T-cell (primary cell): ENCODE measurements at regions not wholly inside any gene's neighbourhood (a gene's known extent, or its start where the extent isn't known, plus 50 kb on each side); places are given as distances from the start of the nearest gene placed in this dataset.
"Not testable (repeated sequence)": the region's sequence is repeated elsewhere in the genome, so short reads cannot be mapped to it uniquely, and the experiment has no call there.

Source experiments
- ATAC-seq, 4 experiments: fragments of 200-7000 bp in 3 of 4; fragments of 150-1000 bp in 1 of 4; cut with Tn5 transposase; replicated peaks in 1 of 4; 1 replicate in 3 of 4; 2 replicates in 1 of 4; pipeline ENCODE4 v1.10.0; 2021; ENCODE audit warnings: moderate library complexity in 3 of 4, mild to moderate bottlenecking in 2 of 4, moderate number of reproducible peaks in 1 of 4
- CTCF ChIA-PET, 2 donors: fragments of 300-600 bp; sonication (Branson Sonifier 250); formaldehyde crosslinking; loops; one replicate each; lab custom pipeline; 2022; ENCODE audit warnings: antibody characterized with exemption in 2 of 2; lab: Charles Lee
- POLR2A ChIA-PET, 2 donors: fragments of 300-600 bp; sonication (Branson Sonifier 250); formaldehyde crosslinking; loops; one replicate each; lab custom pipeline; 2022; ENCODE audit warnings: antibody characterized with exemption in 2 of 2; lab: Charles Lee
- DNase-seq, 35 experiments: peaks; one replicate each; pipeline versions ENCODE4 v3.0.0 to v3.0.0-alpha.2; 2013 to 2023
- H3K27ac ChIP-seq: one replicate; pipeline ENCODE4 v1.5.1; 2013; ENCODE audit warnings: low read length
- H3K27me3 ChIP-seq, 2 experiments: replicated peaks in 1 of 2; 1 replicate in 1 of 2; 2 replicates in 1 of 2; pipeline versions ENCODE4 v1.6.1 to v1.7.0; 2013; ENCODE audit warnings: low read length in 1 of 2, mixed read lengths in 1 of 2; ENCODE audit not compliant: control insufficient read depth in 2 of 2, insufficient read depth in 2 of 2; ENCODE audit errors: extremely low read depth in 1 of 2
- H3K36me3 ChIP-seq, 2 donors: 1 replicate in 1 of 2; 2 replicates in 1 of 2; pipeline versions ENCODE4 v1.6.1 to v1.7.0; 2013; ENCODE audit warnings: low read length in 1 of 2; ENCODE audit not compliant: control insufficient read depth in 2 of 2, insufficient read depth in 1 of 2; ENCODE audit errors: extremely low read depth in 1 of 2
- H3K4me1 ChIP-seq, 2 experiments: 1 replicate in 1 of 2; 2 replicates in 1 of 2; pipeline versions ENCODE4 v1.6.1 to v1.7.0; 2013; ENCODE audit warnings: low read length in 2 of 2, mixed read lengths in 1 of 2; ENCODE audit not compliant: insufficient read depth in 2 of 2, control insufficient read depth in 1 of 2; ENCODE audit errors: extremely low read depth in 1 of 2
- H3K4me3 ChIP-seq, 2 donors: 1 replicate in 1 of 2; 2 replicates in 1 of 2; pipeline versions ENCODE4 v1.5.1 to v1.7.0; 2013; ENCODE audit warnings: mild to moderate bottlenecking in 2 of 2, low read length in 1 of 2, moderate library complexity in 1 of 2; ENCODE audit not compliant: control insufficient read depth in 1 of 2; ENCODE audit errors: extremely low read depth in 1 of 2
- H3K9me3 ChIP-seq: 2 replicates; pipeline ENCODE4 v1.7.0; 2013
- H3K27ac Mint-ChIP-seq, 2 donors: one replicate each; pipeline ENCODE4 v1.8.0; 2020 to 2021; ENCODE audit warnings: mild to moderate bottlenecking in 2 of 2, mixed read lengths in 2 of 2
- H3K27me3 Mint-ChIP-seq, 2 donors: one replicate each; pipeline ENCODE4 v1.8.0; 2021 to 2022; ENCODE audit warnings: mixed read lengths in 2 of 2
- H3K36me3 Mint-ChIP-seq: one replicate; pipeline ENCODE4 v1.8.0; 2021; ENCODE audit warnings: mixed read lengths
- H3K4me1 Mint-ChIP-seq, 3 donors: one replicate each; pipeline ENCODE4 v1.8.0; 2020 to 2022; ENCODE audit warnings: mixed read lengths in 3 of 3, mild to moderate bottlenecking in 1 of 3
- H3K4me3 Mint-ChIP-seq, 3 donors: one replicate each; pipeline ENCODE4 v1.8.0; 2020 to 2022; ENCODE audit warnings: mild to moderate bottlenecking in 3 of 3, mixed read lengths in 3 of 3, moderate library complexity in 3 of 3
- H3K9me3 Mint-ChIP-seq, 3 donors: one replicate each; pipeline ENCODE4 v1.8.0; 2020 to 2022; ENCODE audit warnings: mixed read lengths in 3 of 3
- WGBS: methylation state at CpG from one replicate; pipeline ENCODE4 v1.1.5; 2013; ENCODE audit warnings: missing lambda C conversion rate; ENCODE audit not compliant: insufficient coverage; 5-methylcytosine and 5-hydroxymethylcytosine counted together

DNA sequence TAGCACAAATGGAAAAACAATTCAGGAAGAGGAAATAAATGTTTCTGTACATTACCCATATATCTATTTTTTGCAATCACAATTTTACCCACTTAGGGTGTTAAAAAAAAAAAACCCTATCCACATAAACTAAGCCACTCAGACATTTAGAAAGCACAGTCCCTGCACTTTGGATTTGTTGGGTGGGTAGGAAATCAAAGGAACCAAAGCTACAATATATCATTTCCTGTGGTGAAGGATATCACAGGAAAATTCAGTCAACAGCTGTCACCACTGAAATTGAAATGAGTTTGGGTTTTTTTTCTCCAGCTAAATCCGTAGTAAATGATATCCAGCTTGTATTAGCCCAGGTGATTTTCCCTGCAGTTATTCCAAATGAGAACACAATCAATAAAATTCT is 2392.4 kb downstream of the EPHA3 start:
- H3K4me1 ChIP-seq, H3K27ac ChIP-seq, H3K4me1 Mint-ChIP-seq, H3K4me3 Mint-ChIP-seq, ATAC-seq, DNase-seq, H3K4me3 ChIP-seq, H3K27ac Mint-ChIP-seq, H3K36me3 Mint-ChIP-seq, H3K36me3 ChIP-seq, POLR2A ChIA-PET, CTCF ChIA-PET, H3K27me3 Mint-ChIP-seq, H3K9me3 ChIP-seq, H3K27me3 ChIP-seq: not testable (repeated sequence)
- peaks cover 7 to 18% (median 8%) of the 10 kb centered on the region in 3 donors for H3K9me3 Mint-ChIP-seq
- WGBS = no CpG with 5 or more reads among the region's 1 CpG

DNA sequence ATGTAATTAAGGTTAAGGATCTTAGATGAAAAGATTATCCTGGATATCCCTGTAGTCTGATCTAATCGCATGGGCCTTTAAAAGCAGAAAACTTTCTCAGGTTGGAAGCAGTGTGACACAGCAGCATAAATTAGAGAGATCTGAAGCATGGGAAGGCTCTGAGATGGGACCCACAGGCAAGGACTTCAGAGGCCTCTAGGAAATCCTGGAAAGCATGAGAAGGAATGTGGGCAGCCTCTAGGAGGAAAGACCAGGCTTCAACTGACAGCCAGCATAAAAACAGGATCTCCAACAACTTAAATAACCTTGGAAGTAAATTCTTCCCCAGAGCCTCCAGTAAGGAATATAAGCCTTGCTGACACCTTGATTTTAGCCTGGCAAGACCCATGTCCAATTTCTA is 2397.5 kb downstream of the EPHA3 start:
- H3K36me3 Mint-ChIP-seq, H3K27me3 ChIP-seq, H3K4me3 ChIP-seq, H3K27ac ChIP-seq, H3K4me3 Mint-ChIP-seq, ATAC-seq, H3K4me1 ChIP-seq, H3K36me3 ChIP-seq, H3K9me3 ChIP-seq, H3K27ac Mint-ChIP-seq, H3K27me3 Mint-ChIP-seq, POLR2A ChIA-PET, DNase-seq, CTCF ChIA-PET, H3K4me1 Mint-ChIP-seq: not testable (repeated sequence)
- no CpG with 5 or more reads among the region's 1 CpG for WGBS
- peaks cover 16 to 17% (median 16%) of the 10 kb centered on the region in 3 donors for H3K9me3 Mint-ChIP-seq
